Type B pancreatic cell (in vitro differentiated cells): ENCODE measurements at regions not wholly inside any gene's neighbourhood (a gene's known extent, or its start where the extent isn't known, plus 50 kb on each side); places are given as distances from the start of the nearest gene placed in this dataset.

ENCODE experiments used
- DNase-seq: peaks from one replicate; pipeline ENCODE4 v3.0.0; 2021; ENCODE audit warnings: mixed read lengths; ENCODE audit not compliant: unreplicated experiment; ENCODE audit errors: extremely low spot score
- H3K27ac Mint-ChIP-seq: 2 replicates; pipeline ENCODE4 v1.8.0; 2021; ENCODE audit warnings: mild to moderate bottlenecking, mixed read lengths
- H3K27me3 Mint-ChIP-seq: 2 replicates; pipeline ENCODE4 v1.8.0; 2021; ENCODE audit warnings: mixed read lengths
- H3K36me3 Mint-ChIP-seq: 2 replicates; pipeline ENCODE4 v1.8.0; 2021; ENCODE audit warnings: mixed read lengths
- H3K4me1 Mint-ChIP-seq: one replicate; pipeline ENCODE4 v1.8.0; 2021; ENCODE audit warnings: mixed read lengths; ENCODE audit not compliant: unreplicated experiment
- H3K4me3 Mint-ChIP-seq: 2 replicates; pipeline ENCODE4 v1.8.0; 2021; ENCODE audit warnings: mild to moderate bottlenecking, mixed read lengths
- H3K9me3 Mint-ChIP-seq: 2 replicates; pipeline ENCODE4 v1.8.0; 2021; ENCODE audit warnings: mixed read lengths
- TF ChIP-seq, protein P1 (sequence below): fragments of 200-600 bp; sonication (generic); conservative IDR thresholded peaks from 2 replicates; pipeline ENCODE4 v1.5.0; 2021; ENCODE audit warnings: antibody characterized with exemption, mild to moderate bottlenecking

DNA sequence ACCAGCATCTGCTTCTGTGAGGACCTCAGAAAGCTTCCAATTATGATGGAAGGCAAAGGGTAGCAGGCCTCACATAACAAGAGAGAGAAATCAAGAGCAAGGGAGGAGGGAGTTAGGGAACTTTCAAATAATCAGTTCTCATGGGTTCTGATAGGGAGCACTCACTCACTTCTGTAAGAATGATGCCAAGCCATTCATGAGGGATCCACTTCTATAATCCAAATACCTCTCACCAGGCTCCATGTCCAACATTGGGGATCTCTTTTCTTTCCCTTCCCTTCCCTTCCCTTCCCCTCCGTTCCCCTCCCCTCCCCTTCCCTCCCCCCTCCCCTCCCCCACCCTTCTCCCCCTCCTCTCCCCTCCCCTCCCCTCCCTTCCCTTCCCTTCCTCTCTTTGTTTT is 884.6 kb upstream of the GHITM start:
- Mint-ChIP-seq H3K9me3 (peaks cover 6% of the 10 kb centered on the region), H3K4me3 (no peak overlapping the region), H3K27me3 (no peaks in the 10 kb centered on the region), H3K4me1 (no peaks in the 10 kb centered on the region), H3K36me3 (no peaks in the 10 kb centered on the region), H3K27ac (no peak overlapping the region)
- DNase-seq: no peak
- TF ChIP-seq, protein P1, sequence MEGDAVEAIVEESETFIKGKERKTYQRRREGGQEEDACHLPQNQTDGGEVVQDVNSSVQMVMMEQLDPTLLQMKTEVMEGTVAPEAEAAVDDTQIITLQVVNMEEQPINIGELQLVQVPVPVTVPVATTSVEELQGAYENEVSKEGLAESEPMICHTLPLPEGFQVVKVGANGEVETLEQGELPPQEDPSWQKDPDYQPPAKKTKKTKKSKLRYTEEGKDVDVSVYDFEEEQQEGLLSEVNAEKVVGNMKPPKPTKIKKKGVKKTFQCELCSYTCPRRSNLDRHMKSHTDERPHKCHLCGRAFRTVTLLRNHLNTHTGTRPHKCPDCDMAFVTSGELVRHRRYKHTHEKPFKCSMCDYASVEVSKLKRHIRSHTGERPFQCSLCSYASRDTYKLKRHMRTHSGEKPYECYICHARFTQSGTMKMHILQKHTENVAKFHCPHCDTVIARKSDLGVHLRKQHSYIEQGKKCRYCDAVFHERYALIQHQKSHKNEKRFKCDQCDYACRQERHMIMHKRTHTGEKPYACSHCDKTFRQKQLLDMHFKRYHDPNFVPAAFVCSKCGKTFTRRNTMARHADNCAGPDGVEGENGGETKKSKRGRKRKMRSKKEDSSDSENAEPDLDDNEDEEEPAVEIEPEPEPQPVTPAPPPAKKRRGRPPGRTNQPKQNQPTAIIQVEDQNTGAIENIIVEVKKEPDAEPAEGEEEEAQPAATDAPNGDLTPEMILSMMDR: no peak

GRCh38 chr10:83262434-83262833 is 876.9 kb upstream of the GHITM start:
- Mint-ChIP-seq H3K4me3 (no peak overlapping the region), H3K27ac (no peak overlapping the region), H3K27me3 (no peaks in the 10 kb centered on the region), H3K9me3 (no peaks in the 10 kb centered on the region), H3K4me1 (no peaks in the 10 kb centered on the region), H3K36me3 (no peaks in the 10 kb centered on the region)
- TF ChIP-seq, protein P1: no peak
- DNase-seq: no peak

DNA sequence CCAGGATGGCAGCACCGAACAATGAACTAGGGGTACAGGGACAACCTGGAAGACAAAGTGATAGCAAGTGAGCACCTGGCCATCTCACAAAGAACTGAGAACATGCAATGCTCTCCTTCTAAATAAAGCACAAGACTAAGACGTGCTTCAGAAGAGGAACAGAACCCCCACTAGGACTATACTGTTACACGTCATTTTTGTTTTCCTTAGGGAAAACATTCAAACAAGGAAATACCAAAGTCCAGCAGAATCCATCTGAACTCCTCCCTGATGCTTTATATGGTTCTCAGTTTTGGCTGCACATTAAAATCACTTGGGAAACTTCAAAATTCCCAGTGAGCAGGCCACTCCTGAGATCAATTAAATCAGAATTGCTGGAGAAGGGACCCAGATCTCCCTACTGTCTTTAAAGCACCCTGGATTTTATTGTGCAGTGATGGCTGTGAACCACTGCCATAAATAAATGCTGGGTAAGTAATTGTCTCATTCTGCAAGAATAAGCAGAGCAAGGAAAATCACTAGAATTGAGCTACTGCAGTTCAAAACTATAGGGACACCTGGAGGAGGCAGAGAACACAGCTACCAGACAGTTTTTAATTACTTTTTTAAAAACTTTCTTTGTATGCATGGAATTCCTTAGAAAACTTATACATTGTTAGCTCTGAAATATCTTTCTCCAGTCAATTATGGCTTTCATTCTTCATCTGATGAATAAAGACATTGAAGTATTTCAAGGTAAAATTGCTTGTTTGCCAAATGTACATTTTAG is 866.5 kb upstream of the GHITM start:
- no peaks in the 10 kb centered on the region for H3K9me3 Mint-ChIP-seq
- H3K27me3 Mint-ChIP-seq: no peaks in the 10 kb centered on the region
- no peak for DNase-seq
- TF ChIP-seq, protein P1: peak; percentile 49
- H3K27ac Mint-ChIP-seq: no peak overlapping the region
- H3K4me3 Mint-ChIP-seq: no peak overlapping the region
- peaks cover 12% of the 10 kb centered on the region for H3K4me1 Mint-ChIP-seq
- H3K36me3 Mint-ChIP-seq: no peaks in the 10 kb centered on the region

GRCh38 chr10:83274088-83274487 is 865.2 kb upstream of the GHITM start:
- DNase-seq: no peak
- TF ChIP-seq, protein P1: no peak
- H3K27me3 Mint-ChIP-seq: no peaks in the 10 kb centered on the region
- no peaks in the 10 kb centered on the region for H3K9me3 Mint-ChIP-seq
- H3K4me3 Mint-ChIP-seq: no peak overlapping the region
- H3K27ac Mint-ChIP-seq: no peak overlapping the region
- no peaks in the 10 kb centered on the region for H3K36me3 Mint-ChIP-seq
- peaks cover 12% of the 10 kb centered on the region for H3K4me1 Mint-ChIP-seq

DNA sequence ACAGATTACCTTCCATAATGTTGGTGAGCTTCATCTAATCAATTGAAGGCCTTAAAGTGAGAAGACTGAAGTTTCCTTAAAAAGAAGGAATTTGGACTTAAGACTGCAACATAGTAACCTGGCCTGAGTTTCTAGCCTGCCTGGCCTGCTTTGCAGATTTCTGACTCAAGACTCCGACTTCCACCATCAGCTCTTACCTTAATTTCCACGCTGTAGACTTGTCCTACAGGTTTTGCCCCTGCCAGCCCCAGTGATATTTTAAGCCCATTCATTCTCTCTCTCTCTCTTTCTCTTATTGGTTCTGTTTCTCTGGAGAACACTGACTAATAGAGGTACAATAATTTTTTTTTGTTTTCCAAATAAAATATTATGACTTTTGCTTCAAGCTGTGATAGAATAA is 862.3 kb upstream of the GHITM start:
- Mint-ChIP-seq H3K9me3 (no peaks in the 10 kb centered on the region), H3K4me3 (no peak overlapping the region), H3K4me1 (peaks cover 12% of the 10 kb centered on the region), H3K27me3 (no peaks in the 10 kb centered on the region), H3K27ac (peak overlapping the region; percentile 53), H3K36me3 (no peaks in the 10 kb centered on the region)
- TF ChIP-seq, protein P1: no peak
- DNase-seq: no peak
